IPS-NIHi7 (cell line): ENCODE measurements at regions not wholly inside any gene's neighbourhood (a gene's known extent, or its start where the extent isn't known, plus 50 kb on each side); places are given as distances from the start of the nearest gene placed in this dataset.
"Not testable (repeated sequence)": the region's sequence is repeated elsewhere in the genome, so short reads cannot be mapped to it uniquely, and the experiment has no call there.

Experiments used
- DNase-seq: peaks from one replicate; pipeline ENCODE4 v3.0.0; 2012; ENCODE audit warnings: mixed read lengths; ENCODE audit errors: extremely low spot score

GRCh38 chr17:71188811-71189492 is 931.9 kb upstream of the SOX9 start:
- DNase-seq: no peak

- DNase-seq: no peak
Measured at GRCh38 chr17:71189493-71189831, 931.4 kb upstream of the SOX9 start.

- no peak for DNase-seq
Measured at GRCh38 chr17:71192039-71192555, 928.7 kb upstream of the SOX9 start.

- no peak for DNase-seq
Measured at GRCh38 chr17:71192848-71193247, 928.0 kb upstream of the SOX9 start.

GRCh38 chr17:71200597-71200996 is 920.2 kb upstream of the SOX9 start:
- DNase-seq: no peak

- no peak for DNase-seq
Measured at GRCh38 chr17:71201639-71202038, 919.2 kb upstream of the SOX9 start.

- DNase-seq: no peak
Measured at GRCh38 chr17:71202449-71202848, 918.4 kb upstream of the SOX9 start.

- no peak for DNase-seq
Measured at GRCh38 chr17:71203953-71204352, 916.9 kb upstream of the SOX9 start.

GRCh38 chr17:71205951-71206350 is 914.9 kb upstream of the SOX9 start:
- not testable (repeated sequence) for DNase-seq

GRCh38 chr17:71208111-71208704 is 912.6 kb upstream of the SOX9 start:
- no peak for DNase-seq

- DNase-seq: no peak
Measured at GRCh38 chr17:71213936-71214335, 906.9 kb upstream of the SOX9 start.

GRCh38 chr17:71217769-71218168 is 903.1 kb upstream of the SOX9 start:
- DNase-seq: no peak

GRCh38 chr17:71224824-71225575 is 895.8 kb upstream of the SOX9 start:
- DNase-seq: no peak

- DNase-seq: no peak
Measured at GRCh38 chr17:71227841-71228240, 893.0 kb upstream of the SOX9 start.

- DNase-seq: no peak
Measured at GRCh38 chr17:71229070-71229469, 891.8 kb upstream of the SOX9 start.

GRCh38 chr17:71232801-71233559 is 887.8 kb upstream of the SOX9 start:
- DNase-seq: no peak

- no peak for DNase-seq
Measured at GRCh38 chr17:71234349-71234748, 886.5 kb upstream of the SOX9 start.

GRCh38 chr17:71237903-71238538 is 882.8 kb upstream of the SOX9 start:
- no peak for DNase-seq

- no peak for DNase-seq
Measured at GRCh38 chr17:71247441-71248015, 873.3 kb upstream of the SOX9 start.

- no peak for DNase-seq
Measured at GRCh38 chr17:71251276-71251675, 869.5 kb upstream of the SOX9 start.

- DNase-seq: no peak
Measured at GRCh38 chr17:71251951-71252350, 868.9 kb upstream of the SOX9 start.
